Vagina (tissue), 2 donors: ENCODE measurements at regions not wholly inside any gene's neighbourhood (a gene's known extent, or its start where the extent isn't known, plus 50 kb on each side); places are given as distances from the start of the nearest gene placed in this dataset.

ENCODE experiments used
- POLR2A ChIP-seq, 2 donors: fragments of 450-650 bp; IDR thresholded peaks; one replicate each; pipeline ENCODE4 v1.6.1; 2017; ENCODE audit warnings: antibody characterized with exemption in 2 of 2, mild to moderate bottlenecking in 2 of 2, moderate library complexity in 2 of 2
- POLR2AphosphoS5 ChIP-seq, 2 donors: sonication (generic); formaldehyde crosslinking; IDR thresholded peaks; one replicate each; pipeline ENCODE4 v1.9.0; 2017; ENCODE audit warnings: antibody characterized with exemption in 2 of 2, mild to moderate bottlenecking in 2 of 2, low read depth in 1 of 2; ENCODE audit not compliant: insufficient read depth in 1 of 2
- TF ChIP-seq, protein P1 (sequence below), 3 experiments: fragments of 450-650 bp in 2 of 3; fragments of 200-600 bp in 1 of 3; sonication (generic) in 1 of 3; IDR thresholded peaks; one replicate each; pipeline ENCODE4 v1.5.1; 2017 to 2019; ENCODE audit warnings: antibody characterized with exemption in 3 of 3, mild to moderate bottlenecking in 2 of 3, moderate library complexity in 2 of 3

DNA sequence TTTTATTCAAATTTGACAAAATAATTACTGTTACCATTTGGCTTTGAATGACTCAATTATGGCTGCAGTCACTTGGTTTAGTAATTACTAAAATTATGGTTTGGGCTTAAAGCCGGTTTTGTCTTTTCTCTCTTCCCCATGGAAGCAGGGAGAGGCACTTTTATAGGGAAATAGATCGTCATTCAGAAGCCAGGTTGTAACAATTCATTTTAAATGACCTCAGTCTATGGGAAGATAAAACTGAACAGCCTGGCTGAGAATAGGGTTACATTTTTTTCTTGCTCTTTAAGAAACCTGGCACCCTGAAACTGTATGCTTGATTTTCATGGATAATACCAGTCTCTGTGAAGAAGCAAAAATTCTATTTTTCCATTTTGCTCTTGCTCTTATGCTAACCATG is 169.8 kb downstream of the SMC2 start:
- TF ChIP-seq, protein P1, sequence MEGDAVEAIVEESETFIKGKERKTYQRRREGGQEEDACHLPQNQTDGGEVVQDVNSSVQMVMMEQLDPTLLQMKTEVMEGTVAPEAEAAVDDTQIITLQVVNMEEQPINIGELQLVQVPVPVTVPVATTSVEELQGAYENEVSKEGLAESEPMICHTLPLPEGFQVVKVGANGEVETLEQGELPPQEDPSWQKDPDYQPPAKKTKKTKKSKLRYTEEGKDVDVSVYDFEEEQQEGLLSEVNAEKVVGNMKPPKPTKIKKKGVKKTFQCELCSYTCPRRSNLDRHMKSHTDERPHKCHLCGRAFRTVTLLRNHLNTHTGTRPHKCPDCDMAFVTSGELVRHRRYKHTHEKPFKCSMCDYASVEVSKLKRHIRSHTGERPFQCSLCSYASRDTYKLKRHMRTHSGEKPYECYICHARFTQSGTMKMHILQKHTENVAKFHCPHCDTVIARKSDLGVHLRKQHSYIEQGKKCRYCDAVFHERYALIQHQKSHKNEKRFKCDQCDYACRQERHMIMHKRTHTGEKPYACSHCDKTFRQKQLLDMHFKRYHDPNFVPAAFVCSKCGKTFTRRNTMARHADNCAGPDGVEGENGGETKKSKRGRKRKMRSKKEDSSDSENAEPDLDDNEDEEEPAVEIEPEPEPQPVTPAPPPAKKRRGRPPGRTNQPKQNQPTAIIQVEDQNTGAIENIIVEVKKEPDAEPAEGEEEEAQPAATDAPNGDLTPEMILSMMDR (IDR thresholded peaks at IDR 0.05): no peak
- TF ChIP-seq POLR2A (IDR thresholded peaks at IDR 0.05): no peak
- TF ChIP-seq POLR2AphosphoS5 (IDR thresholded peaks at IDR 0.05; ENCODE audit: insufficient read depth in 1 of 2, low read depth in 1 of 2): no peak
